ENCODE measurements at regions not wholly inside any gene's neighbourhood (a gene's known extent, or its start where the extent isn't known, plus 50 kb on each side); places are given as distances from the start of the nearest gene placed in this dataset.

DNA sequence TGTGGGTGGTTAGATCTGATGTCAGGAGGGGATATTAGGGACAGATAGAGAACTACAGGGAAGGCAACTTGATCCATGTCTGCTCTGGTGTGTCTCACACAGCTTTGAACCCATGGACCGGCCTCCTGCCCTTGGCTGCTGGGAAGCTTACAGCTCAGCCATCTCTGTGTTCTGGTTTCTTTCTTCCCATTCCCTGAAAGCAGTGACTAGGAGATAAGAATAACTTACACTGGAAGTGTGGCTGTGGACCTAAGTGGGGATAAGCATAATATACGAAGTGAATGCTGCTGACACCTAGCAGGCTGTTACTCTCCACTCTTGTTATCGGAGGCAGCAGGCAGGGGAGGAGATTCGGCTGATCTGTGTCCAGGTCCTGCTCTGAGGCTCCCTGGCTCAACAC, 282.3 kb upstream of the TUT7 start:
- no peak for DNase-seq (ENCODE audit: low read depth)
- no peak for TF ChIP-seq CTCF (IDR thresholded peaks at IDR 0.05; ENCODE audit: low read depth, low read length, missing control alignments)

GRCh38 chr9:86636038-86636437, 281.8 kb upstream of the TUT7 start:
- no peak overlapping the region for H3K4me3 ChIP-seq (ENCODE audit: low read depth, low read length)
- DNase-seq (ENCODE audit: low read depth) = no peak
- no peak for TF ChIP-seq CTCF (IDR thresholded peaks at IDR 0.05; ENCODE audit: low read depth, low read length, missing control alignments)

More for the DNA sequence above, 282.3 kb upstream of the TUT7 start:
- H3K4me3 ChIP-seq (ENCODE audit: low read depth, low read length) = no peak overlapping the region

GRCh38 chr9:86634501-86634900, 280.3 kb upstream of the TUT7 start:
- TF ChIP-seq CTCF (IDR thresholded peaks at IDR 0.05; ENCODE audit: low read depth, low read length, missing control alignments) = no peak
- H3K4me3 ChIP-seq (ENCODE audit: low read depth, low read length) = no peak overlapping the region
- DNase-seq (ENCODE audit: low read depth) = no peak

DNA sequence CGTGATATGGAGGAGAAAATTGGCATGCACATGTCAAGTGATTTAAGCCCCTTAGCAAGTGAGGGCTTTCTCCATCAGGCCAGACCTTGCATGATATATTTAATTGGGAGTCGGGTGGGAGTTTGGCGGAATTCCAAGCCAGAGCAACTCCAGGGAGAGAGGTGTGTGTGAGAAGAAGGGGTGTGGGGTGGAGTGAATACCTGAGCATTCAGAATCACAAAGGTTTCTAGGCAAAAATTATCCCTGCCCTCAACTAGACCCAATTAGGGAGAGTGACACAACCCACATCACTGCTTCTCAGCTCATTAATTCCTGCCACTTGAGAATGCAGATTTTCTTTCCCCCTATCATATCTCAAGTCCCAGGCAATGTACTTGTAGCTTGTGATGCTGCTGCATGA, 279.7 kb upstream of the TUT7 start:
- no peak overlapping the region for H3K4me3 ChIP-seq (ENCODE audit: low read depth, low read length)
- no peak for TF ChIP-seq CTCF (IDR thresholded peaks at IDR 0.05; ENCODE audit: low read depth, low read length, missing control alignments)
- no peak for DNase-seq (ENCODE audit: low read depth)

- TF ChIP-seq CTCF (IDR thresholded peaks at IDR 0.05; ENCODE audit: low read depth, low read length, missing control alignments) = no peak
- H3K4me3 ChIP-seq (ENCODE audit: low read depth, low read length) = no peak overlapping the region
- no peak for DNase-seq (ENCODE audit: low read depth)
These were observed 278.3 kb upstream of the TUT7 start for GRCh38 chr9:86632537-86632936.

DNA sequence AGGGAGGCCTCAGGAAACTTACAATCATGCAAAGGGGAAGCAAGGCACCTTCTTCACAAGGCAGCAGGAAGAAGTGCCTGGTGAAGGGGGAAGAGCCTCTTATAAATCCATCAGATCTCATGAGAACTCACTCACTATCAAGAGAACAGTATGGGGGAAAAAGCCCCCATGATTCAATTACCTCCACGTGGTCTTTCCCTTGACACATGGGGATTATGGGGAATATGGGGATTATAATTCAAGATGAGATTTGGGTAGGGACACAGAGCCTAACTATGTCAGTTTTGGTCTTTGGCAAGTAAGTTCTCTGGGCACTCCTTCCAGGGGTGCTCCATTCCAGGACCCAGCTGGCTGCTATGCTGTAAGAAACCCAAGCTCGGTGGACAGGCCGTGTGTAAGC, 275.3 kb upstream of the TUT7 start:
- DNase-seq (ENCODE audit: low read depth) = no peak
- H3K4me3 ChIP-seq (ENCODE audit: low read depth, low read length) = no peak overlapping the region
- no peak for TF ChIP-seq CTCF (IDR thresholded peaks at IDR 0.05; ENCODE audit: low read depth, low read length, missing control alignments)

GRCh38 chr9:86626802-86627201, 272.6 kb upstream of the TUT7 start:
- TF ChIP-seq CTCF (IDR thresholded peaks at IDR 0.05; ENCODE audit: low read depth, low read length, missing control alignments) = no peak
- H3K4me3 ChIP-seq (ENCODE audit: low read depth, low read length) = no peak overlapping the region
- no peak for DNase-seq (ENCODE audit: low read depth)
